Smooth muscle cell (in vitro differentiated cells): ENCODE measurements at regions not wholly inside any gene's neighbourhood (a gene's known extent, or its start where the extent isn't known, plus 50 kb on each side); places are given as distances from the start of the nearest gene placed in this dataset.

Experiments
- DNase-seq: peaks from one replicate; lab custom pipeline; 2025; ENCODE audit not compliant: unreplicated experiment; lab: John Stamatoyannopoulos, UW
- H2AFZ ChIP-seq: fragments of 200-600 bp; sonication (generic); 2 replicates; pipeline ENCODE4 v1.6.0; 2016; ENCODE audit warnings: antibody characterized with exemption, low read depth, mild to moderate bottlenecking
- H3F3A ChIP-seq: fragments of 200-600 bp; sonication (generic); 2 replicates; pipeline ENCODE4 v1.6.0; 2017; ENCODE audit warnings: antibody characterized with exemption, low read depth
- H3K27ac ChIP-seq: fragments of 200-600 bp; sonication (generic); 2 replicates; pipeline ENCODE4 v1.5.1; 2016; ENCODE audit warnings: low read depth, mild to moderate bottlenecking
- H3K27me3 ChIP-seq: fragments of 200-600 bp; sonication (generic); 2 replicates; pipeline ENCODE4 v1.6.1; 2016; ENCODE audit warnings: low read depth, mild to moderate bottlenecking
- H3K36me3 ChIP-seq: fragments of 200-600 bp; sonication (generic); 2 replicates; pipeline ENCODE4 v1.5.1; 2016; ENCODE audit warnings: low read depth
- H3K4me1 ChIP-seq: fragments of 200-600 bp; sonication (generic); 2 replicates; pipeline ENCODE4 v1.5.1; 2016; ENCODE audit warnings: low read depth
- H3K4me2 ChIP-seq: fragments of 200-600 bp; sonication (generic); 2 replicates; pipeline ENCODE4 v1.6.0; 2016; ENCODE audit warnings: mild to moderate bottlenecking
- H3K4me3 ChIP-seq: fragments of 200-600 bp; sonication (generic); 2 replicates; pipeline ENCODE4 v1.5.1; 2016; ENCODE audit warnings: mild to moderate bottlenecking
- H3K79me2 ChIP-seq: fragments of 200-600 bp; sonication (generic); 2 replicates; pipeline ENCODE4 v1.6.0; 2016; ENCODE audit warnings: low read depth, mild to moderate bottlenecking
- H3K9ac ChIP-seq: fragments of 200-600 bp; sonication (generic); 2 replicates; pipeline ENCODE4 v1.6.0; 2016; ENCODE audit warnings: low read depth
- H3K9me3 ChIP-seq: fragments of 200-600 bp; sonication (generic); replicated peaks from 2 replicates; pipeline ENCODE4 v1.5.1; 2016; ENCODE audit warnings: low read depth
- H4K20me1 ChIP-seq: fragments of 200-600 bp; sonication (generic); 2 replicates; pipeline ENCODE4 v1.6.0; 2016; ENCODE audit warnings: low read depth
- CTCF ChIP-seq: fragments of 200-600 bp; sonication (generic); IDR thresholded peaks from 2 replicates; pipeline ENCODE4 v1.5.1; 2017; ENCODE audit warnings: borderline replicate concordance, mild to moderate bottlenecking, antibody characterized with exemption; ENCODE audit not compliant: insufficient read depth, poor library complexity, severe bottlenecking
- WGBS: methylation state at CpG from one replicate; pipeline ENCODE4 v1.1.7; 2016; ENCODE audit warnings: low lambda C conversion rate; 5-methylcytosine and 5-hydroxymethylcytosine counted together

DNA sequence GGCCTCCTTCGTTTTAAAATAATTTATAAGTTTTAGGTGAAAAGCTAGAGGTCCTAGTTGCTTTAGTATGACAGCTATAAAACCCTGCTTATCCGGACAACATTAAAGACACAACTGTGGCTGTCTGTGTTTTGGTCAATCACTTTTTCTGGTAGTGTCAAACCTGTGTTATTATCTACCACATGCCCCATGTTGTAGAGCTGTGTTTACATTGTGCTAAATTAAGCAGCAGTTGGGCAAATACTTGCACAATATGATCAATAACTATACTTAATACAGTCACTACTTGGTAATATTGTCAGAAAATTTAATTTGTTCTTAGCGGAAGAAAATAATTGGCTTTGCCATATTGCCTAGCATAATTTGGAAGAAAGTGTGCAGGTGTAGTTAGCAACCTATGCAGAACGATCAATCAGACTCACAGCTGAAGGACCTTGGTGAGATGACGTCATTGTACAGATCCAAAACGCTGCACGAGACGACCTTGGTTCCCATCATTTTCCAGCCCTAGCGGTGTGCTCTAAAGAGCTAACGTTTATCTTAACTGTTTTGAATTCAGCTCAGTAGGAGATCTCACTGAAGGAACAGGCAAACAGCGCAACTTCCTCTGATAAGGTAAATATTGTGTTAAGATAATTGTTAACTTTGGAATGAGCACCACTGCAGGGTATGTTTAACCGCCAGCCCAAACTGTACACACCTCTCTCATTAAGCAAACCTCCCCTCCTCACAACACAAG lies 476.6 kb downstream of the IRS2 start:
- H4K20me1 ChIP-seq = no peaks in the 10 kb centered on the region
- no peak overlapping the region for H3K9ac ChIP-seq
- no peaks in the 10 kb centered on the region for H3F3A ChIP-seq
- no peak overlapping the region for H3K4me2 ChIP-seq
- no peak for TF ChIP-seq CTCF
- H3K79me2 ChIP-seq = no peaks in the 10 kb centered on the region
- DNase-seq = no peak
- H3K9me3 ChIP-seq = no peaks in the 10 kb centered on the region
- H3K27me3 ChIP-seq = no peaks in the 10 kb centered on the region
- no peak overlapping the region for H3K27ac ChIP-seq
- no peaks in the 10 kb centered on the region for H3K4me1 ChIP-seq
- 95% methylated on average over 12 of the region's 12 CpGs for WGBS
- no peaks in the 10 kb centered on the region for H3K36me3 ChIP-seq
- H2AFZ ChIP-seq = no peak overlapping the region
- no peak overlapping the region for H3K4me3 ChIP-seq

GRCh38 chr13:109307027-109307426 lies 479.4 kb downstream of the IRS2 start:
- 88% methylated on average over 6 of the region's 6 CpGs for WGBS
- no peaks in the 10 kb centered on the region for H3K36me3 ChIP-seq
- no peak overlapping the region for H3K4me2 ChIP-seq
- TF ChIP-seq CTCF = no peak
- H4K20me1 ChIP-seq = no peaks in the 10 kb centered on the region
- DNase-seq = no peak
- H3K79me2 ChIP-seq = no peaks in the 10 kb centered on the region
- H3K9ac ChIP-seq = no peak overlapping the region
- no peak overlapping the region for H3K4me3 ChIP-seq
- no peaks in the 10 kb centered on the region for H3F3A ChIP-seq
- no peaks in the 10 kb centered on the region for H3K9me3 ChIP-seq
- no peak overlapping the region for H2AFZ ChIP-seq
- H3K27ac ChIP-seq = no peak overlapping the region
- H3K4me1 ChIP-seq = no peaks in the 10 kb centered on the region
- no peaks in the 10 kb centered on the region for H3K27me3 ChIP-seq

DNA sequence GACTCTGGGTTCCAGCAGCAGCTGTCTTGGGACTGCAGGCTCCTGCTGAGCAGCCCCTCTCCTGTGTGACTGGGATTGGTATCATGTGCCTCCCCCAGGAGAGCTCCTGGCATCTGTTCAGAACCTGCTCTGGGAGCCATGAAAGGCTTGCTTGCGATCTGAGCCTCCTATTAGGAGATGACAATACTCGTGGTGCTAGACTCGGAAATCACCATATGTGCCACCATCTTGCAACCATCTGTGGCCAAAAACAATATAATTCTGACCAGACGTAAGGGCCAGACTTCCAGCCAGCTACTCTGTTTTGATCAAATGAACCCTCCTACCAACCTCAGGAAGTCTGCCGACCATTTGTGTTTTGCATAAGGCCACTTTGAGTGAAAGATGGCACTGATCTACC lies 484.7 kb downstream of the IRS2 start:
- Histone ChIP-seq H3K36me3 (no peaks in the 10 kb centered on the region), H3K27me3 (no peaks in the 10 kb centered on the region), H3F3A (no peaks in the 10 kb centered on the region), H3K4me1 (peaks cover 7% of the 10 kb centered on the region), H4K20me1 (no peaks in the 10 kb centered on the region), H3K4me3 (no peak overlapping the region), H3K4me2 (no peak overlapping the region), H3K9me3 (no peaks in the 10 kb centered on the region), H3K79me2 (no peaks in the 10 kb centered on the region), H3K9ac (no peak overlapping the region), H2AFZ (no peak overlapping the region), H3K27ac (no peak overlapping the region)
- no peak for DNase-seq
- WGBS = 94% methylated on average over 5 of the region's 5 CpGs
- no peak for TF ChIP-seq CTCF

- Histone ChIP-seq H3K79me2 (no peaks in the 10 kb centered on the region), H3K4me1 (peaks cover 7% of the 10 kb centered on the region), H2AFZ (no peak overlapping the region), H3K36me3 (no peaks in the 10 kb centered on the region), H3F3A (no peaks in the 10 kb centered on the region), H3K27ac (no peak overlapping the region), H4K20me1 (no peaks in the 10 kb centered on the region), H3K9ac (no peak overlapping the region), H3K27me3 (no peaks in the 10 kb centered on the region), H3K4me3 (no peak overlapping the region), H3K9me3 (no peaks in the 10 kb centered on the region), H3K4me2 (no peak overlapping the region)
- 92% methylated on average over 4 of the region's 4 CpGs for WGBS
- DNase-seq = no peak
- TF ChIP-seq CTCF = no peak
Measured at GRCh38 chr13:109301276-109301675, 485.1 kb downstream of the IRS2 start.
